SK-N-DZ (cell line): ENCODE measurements at regions not wholly inside any gene's neighbourhood (a gene's known extent, or its start where the extent isn't known, plus 50 kb on each side); places are given as distances from the start of the nearest gene placed in this dataset.

ENCODE experiments used
- DNase-seq: peaks from one replicate; pipeline ENCODE4 v3.0.0-alpha.2; 2015; ENCODE audit warnings: low spot score

DNA sequence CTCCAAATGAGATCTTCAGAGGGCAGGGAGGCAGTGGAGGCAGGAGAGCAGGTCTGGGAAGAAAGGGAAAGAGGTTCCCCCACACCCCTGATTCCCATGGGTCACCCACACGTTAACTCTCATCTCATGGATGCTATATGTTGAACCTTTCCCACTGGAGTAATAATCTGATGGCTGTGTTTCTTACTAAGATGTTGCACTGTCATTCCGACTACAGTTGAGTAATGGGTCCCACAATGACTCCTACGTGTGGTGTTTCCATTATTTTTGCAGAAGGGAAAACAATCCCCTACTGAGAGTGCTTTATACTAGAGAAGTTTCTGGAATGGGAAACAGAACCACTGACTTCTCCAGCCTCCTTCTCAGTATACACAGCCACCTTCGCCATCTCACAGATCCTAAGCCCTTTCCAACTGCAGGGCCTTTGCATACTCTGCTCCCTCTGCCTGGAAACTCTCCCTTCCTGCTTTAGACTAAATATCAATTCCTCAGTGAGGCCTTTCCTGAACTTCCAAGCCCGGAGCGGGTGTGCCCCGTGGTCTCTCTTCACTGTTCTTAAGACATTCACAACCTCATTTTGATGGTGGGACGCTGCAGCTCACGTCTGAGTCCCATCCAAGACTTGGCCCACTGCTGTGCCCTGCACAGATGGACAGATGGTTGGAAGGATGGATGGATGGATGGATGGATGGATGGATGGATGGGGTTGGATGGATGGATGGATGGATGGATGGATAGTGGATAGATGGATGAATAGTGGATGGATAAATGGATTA lies 238.6 kb upstream of the PMEPA1 start:
- no peak for DNase-seq

DNA sequence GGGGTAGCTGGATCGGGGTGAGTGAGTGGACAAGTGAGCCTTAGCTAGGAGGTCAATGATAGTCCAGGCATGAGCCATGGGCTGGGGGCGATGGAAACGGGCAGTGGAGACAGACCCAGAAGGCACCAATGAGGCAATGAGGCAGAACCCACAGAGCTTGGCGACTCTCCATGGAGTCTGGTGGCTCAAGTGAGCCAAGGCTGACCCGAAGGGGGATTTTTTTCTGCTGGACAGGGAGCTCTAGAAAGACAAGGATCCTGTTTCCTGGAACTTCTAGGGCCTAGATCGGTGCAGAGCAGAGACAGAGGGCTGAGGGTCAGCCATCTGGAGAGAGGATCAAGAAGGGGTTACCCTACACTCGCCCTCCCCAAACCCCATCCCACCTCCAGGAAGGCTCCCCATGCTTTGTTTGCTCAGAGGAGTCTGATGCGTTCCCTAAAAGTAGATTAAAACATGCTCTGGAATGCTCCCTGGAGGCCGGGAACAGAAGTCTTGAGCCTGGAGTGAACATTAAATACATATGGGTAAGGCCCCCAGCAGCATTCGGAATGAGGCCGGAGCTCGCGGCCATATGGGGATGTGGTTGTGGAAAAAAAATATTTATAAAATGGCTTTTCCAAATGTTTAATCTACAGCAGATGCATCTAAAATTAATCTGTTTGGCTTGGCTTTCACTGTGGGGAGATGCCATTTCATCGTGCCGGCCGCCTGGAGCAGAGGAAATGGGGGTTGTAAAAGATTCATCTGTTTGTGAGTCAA lies 237.8 kb upstream of the PMEPA1 start:
- DNase-seq, result no peak

DNA sequence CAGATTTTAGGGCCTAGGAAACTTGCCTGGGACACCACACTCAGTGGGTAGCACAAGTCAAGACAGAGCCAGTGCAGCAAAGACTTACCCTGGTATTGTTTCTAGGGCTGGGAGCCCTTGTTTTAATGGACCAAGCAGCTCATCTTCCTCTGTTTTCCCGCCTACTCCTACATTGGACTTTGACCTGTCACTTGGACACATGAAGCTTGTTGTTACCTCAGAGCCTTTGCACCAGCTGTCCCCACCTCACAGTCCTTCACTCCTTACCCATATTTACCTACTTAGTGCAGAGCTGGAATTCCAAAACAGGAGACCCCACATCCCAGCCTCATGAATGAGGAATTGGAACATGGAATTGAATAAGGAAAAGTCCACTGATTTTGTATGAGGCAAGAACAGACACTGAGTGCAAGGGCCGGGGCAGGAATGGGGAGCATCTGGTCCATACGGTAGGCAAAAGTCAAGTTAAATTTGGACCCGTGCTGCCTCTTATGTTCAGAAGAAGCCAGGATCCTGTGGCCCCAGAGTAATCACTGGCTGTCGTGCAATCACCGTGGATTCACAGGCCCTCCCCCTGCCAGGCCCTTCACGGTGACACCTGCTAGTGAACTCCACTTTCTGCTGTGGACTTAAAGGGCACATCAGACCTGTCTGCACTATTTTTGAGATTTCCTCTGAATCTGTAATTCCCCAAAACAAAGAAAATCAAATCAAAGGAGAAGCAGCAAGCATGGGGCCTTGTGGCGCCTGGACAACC lies 236.9 kb upstream of the PMEPA1 start:
- no peak for DNase-seq

DNA sequence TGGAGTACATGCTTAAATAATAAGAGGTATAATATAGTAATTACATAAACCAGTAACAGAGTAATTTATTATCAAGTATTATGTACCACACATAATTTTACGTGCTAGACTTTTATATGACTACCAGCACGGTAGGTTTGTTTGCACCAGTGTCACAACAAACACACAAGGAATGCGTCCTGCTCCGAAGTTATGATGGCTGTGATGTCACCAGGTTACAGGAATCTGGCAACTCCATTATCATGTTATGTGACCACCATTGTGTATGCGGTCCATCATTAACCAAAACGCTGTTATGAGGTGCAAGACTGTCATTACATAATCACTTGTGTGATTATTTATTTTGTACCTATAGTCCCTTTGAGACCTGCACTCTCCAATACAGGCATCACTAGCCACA lies 235.2 kb upstream of the PMEPA1 start:
- DNase-seq, result no peak

DNA sequence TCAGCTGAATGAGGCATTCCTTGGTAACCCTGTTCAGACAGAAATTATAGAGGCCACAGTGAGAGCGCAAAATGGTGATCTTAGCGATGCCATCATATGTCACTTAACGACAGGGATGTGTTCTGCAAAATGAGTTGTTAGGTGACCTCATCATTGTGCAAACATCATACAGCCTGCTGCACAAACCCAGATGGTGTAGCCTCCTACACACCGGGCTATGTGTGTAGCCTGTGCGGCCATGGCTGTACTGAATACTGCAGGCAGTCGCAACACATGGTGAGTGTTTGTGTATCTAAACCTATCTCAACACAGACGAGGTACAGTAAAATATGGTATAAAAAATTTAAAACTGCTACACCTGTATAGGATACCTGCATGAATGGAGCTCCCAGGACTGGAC lies 234.1 kb upstream of the PMEPA1 start:
- no peak for DNase-seq

DNA sequence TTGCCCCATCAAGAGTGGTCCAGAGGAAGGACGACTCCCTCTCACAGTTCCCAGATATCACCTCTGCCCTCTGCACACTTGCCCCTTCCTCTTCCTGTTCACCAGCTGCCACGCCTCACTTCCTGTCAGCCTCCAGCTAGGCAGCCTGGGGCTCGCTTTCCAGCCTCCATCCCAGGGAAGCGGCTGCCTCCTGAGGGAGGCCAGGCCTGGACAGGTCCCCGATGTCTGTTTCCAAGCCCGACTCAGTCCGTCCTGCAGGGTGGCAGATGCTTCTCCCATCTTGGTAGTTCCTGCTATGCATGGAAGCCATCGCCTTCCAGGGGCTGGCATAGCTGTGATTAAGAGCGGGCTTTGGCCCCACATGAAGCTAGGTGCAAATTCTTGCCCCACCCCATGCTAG lies 233.5 kb upstream of the PMEPA1 start:
- DNase-seq, result no peak

DNA sequence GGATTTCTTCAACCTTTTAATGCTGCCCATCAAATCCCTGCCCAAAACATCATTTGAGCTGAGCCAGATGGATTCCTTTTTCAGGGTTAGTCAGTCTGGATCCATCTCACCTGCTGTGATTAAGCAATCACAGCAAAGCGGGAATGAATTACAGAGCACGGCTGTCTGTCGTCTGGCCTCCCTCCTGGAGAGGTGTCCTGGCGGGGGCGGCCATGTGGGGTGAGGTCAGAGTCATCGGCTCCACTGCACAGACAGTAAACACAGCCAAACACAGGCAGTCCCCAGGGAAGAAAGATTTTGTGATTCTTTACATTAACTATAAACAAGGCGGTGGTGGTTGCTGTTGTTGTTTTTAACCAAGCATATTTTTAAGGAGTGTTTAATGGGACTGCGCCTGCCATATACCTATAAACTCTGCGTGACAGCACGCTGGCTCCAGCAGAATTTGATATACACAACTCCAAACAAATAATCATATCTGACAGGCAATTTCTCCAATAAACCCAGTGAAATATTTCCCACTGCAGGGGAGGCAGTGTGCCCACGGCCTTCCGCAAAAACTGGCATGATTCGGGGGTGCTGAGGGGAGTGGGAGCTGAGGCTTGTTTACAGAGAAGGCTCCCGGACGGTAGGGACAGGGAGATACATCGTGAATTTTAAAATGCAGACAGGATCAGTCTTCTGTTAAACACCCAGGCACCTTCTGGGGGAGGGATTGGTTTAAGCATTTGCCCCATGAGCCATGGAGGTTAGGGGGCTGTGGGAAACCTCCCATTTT lies 232.0 kb upstream of the PMEPA1 start:
- DNase-seq, result no peak

DNA sequence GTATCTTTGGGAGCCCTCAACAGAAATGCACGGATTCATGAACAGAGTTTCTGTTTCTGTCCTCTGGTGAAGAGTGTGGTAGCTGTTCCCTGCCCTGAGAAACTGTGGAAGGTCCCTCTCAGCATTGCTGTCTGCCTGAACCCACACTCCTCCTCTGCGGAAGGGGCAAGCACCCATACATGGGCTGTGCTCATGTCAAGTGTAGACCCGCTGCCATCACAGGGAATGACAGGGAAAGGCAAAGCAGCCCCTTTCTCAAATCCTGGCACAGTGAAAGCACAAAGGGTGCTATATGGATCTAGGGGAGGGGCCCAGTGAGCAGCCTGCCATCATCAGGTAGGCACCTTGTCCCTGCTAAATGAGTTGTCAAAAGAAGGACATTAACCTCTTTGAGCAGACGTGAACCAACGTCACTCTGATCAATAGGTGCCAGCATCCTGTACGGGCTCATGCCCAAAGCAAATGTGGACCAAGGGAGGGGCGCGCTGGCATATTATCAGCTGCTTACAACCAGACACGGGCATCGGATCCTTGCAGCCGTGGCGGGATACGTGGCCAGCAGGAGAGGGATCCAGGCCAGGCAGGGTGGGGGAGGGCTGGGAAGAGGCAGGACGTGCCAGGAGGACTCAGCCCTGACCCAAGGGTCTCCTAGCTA lies 231.2 kb upstream of the PMEPA1 start:
- no peak for DNase-seq

DNA sequence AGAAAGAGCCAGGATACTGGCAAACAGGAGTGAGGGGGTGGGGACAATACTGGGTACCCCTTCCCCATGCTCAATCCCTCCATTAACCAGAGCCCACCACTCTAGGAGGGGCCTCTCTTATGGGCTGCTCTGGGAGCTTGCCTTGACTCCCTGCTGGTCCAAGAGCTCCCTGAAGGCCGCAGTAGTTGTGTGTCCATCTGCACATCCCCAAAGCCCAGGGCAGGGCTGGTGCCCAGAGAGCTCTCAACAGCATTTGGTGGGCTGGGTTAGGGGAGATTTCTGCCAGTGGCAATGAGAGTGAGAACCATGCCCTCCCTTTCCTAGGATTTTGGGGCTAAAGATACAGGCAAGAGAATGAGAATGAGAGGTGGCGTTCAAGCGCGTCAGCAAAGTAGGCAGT lies 230.6 kb upstream of the PMEPA1 start:
- no peak for DNase-seq

DNA sequence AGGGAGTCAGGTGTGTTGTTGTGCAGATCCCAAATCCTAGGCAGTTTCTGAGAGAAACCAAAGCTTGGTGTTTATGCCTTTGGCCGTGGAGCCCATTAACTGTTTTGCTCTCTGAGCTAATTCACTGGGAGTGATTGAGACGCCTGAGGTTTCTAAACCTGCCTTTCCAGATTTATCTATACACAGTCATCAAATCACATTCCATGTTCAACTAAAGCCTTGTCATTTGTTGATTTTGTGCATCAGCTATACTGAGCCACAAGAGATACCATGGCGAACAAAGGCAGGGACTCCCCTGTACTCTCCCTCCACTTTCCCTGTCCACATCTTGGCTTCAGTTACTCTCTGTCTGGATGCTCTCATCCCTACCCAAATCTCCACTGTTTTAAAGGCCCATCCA lies 229.7 kb upstream of the PMEPA1 start:
- no peak for DNase-seq

DNA sequence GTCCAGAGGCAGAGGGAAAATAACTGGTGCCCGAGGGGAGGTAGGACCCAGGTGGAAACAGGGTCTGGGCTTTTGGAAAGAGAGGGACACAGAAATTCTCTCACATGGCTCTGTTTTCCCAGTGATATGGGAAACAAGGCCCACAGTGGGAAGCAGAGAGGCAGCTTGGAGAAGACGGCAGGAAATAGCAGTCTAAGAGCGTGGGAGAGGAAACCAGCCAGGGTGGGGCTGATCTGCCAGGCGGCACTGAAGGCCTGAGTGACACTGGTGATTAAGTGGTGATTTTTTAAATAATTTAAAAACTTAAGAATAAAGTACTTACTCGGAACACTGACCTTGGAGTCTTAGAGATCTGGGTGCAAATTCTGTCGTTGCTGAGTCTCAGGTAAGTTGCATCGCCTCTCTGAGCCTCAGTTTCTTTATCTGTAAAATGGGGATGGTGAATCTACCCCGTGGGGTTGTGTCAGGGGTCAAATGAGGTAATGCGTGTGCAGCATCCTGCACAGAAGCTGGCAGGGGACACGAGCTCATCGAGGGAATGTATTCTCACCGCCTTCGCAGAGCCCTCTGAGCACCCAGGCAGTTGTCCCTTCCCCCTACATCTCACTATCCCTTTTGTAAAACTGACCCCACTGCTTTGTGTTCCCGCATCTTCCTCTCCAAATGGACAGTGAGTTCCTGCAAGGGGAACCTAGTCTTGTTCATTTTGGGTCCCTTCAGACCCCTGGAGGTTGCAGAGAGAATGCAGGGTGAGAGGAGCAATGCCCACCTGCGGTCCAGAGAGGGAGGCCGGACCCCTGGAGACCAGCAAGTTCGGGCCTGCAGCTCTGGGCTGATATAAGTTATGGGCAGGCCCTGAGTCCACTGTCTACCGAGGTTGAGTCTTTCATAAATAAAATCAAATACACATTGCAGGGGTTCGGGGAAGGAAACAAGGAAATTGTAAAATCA lies 228.6 kb upstream of the PMEPA1 start:
- DNase-seq, result no peak

DNA sequence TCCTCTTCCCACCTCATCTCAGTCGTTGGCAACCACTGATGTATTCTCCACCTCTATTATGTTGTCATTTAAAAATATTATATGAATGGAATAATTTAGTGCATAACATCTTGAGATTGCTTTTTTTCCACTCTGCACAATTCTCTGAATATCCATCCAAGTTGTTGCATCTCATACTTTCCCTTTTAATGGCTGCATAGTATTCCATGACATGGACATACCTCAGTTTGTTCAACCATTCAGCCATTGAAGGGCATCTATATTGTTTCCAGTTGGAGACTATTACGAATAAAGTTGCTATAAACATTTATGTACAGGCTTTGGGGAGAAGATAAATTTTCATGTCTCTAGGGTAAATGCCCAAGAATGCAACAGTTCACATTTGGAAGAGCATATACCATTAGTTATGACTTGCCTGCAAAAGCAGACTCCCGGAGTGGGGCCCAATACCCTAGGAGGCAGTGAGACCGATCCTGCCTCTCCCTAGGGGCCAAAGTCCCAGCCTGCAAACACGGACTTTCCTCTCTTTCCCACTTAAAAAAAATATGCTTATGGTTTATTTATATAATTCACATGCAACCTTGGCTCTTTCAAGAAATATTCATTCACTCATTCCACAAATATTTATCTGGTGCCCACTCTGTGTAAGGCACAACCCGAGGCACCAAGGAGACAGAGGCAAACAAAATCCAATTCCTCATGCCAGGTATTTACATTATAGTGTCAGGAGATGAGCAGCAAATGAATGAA lies 227.0 kb upstream of the PMEPA1 start:
- no peak for DNase-seq

DNA sequence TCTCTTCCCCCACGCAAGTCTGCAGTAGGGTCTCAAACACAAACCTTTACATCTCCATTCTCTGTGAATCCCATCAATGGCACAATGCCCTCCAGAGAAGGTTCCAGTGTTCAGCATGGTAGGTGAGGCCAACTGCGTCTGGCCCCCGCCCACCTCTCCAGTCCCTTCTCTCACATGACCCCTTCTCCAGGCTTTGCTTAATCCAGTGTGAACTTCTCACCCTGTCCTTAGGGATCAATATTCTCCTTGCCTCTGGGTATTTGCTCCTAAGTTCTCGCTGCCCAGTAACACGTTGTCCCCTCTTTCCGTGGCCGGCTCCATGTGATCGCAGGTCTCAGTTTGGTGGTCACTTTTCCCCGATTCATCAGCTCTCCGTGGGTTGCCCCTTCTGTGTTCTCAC lies 225.1 kb upstream of the PMEPA1 start:
- no peak for DNase-seq

DNA sequence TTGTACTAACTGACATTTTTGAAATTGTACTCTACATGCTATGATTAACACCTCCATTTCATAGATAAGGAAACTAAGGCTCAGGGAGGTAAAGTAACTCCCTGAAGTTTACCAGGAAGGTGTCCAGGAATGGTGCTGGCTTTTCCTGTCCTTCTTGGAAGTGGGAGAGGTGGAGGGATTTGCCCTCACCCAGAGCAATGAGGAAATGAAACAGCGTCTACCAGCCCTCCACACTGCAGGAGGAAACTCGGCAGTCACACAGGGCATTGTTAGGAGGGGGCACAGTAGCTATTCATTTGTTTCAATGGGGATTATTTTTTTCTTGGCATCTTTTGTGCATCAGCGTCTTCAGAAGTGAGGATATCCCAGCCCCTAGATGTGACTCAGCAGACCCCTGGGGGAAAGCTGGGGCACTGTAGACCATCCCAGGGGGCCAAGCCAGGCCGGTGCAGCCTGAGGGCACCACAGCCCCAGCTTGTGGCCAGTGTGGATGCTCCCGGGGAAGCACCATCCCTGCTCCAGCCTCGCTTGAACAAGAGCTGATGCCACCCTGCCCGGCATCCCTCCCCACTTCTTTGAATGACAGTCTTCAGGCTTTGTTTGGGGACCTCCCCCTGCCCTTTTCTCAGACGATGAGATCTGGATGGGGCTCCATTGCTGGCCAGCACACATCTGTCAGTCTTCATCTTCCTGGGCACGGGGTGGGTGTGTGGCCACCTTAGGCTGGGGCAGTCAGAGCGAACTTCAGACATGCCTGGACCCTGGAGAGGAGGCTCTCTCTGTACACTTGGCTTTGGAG lies 224.4 kb upstream of the PMEPA1 start:
- DNase-seq, result no peak

DNA sequence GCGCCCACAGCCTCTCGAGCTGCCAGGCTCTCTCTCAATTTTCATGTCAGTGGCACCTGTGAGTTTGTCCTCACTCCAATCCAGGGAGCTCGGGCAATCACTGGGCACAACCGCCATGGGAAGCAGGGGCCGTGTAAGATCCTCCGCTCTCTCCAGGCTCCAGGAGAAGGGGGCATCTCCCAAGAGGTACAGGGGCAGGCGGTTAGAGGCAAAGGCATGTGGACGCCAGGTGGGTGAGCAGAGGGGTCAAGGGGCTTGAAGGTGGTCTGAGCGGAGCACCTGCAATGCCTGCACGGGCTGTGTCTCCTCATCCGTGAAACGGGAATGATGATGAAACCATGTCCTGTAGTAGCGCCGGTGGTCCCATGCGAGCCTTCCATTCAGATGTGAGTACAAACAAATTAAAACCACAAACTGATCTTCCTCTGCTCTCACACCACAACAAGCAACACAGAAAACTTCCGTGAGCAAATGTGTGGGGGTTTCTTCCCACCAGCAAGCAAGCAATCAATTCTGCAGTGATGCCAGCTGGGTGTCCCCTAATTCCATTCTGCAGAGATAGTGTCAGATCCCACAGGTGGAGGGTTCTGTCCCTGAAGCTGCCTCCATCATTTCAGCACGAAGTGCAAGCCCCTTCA lies 222.5 kb upstream of the PMEPA1 start:
- DNase-seq, result no peak

DNA sequence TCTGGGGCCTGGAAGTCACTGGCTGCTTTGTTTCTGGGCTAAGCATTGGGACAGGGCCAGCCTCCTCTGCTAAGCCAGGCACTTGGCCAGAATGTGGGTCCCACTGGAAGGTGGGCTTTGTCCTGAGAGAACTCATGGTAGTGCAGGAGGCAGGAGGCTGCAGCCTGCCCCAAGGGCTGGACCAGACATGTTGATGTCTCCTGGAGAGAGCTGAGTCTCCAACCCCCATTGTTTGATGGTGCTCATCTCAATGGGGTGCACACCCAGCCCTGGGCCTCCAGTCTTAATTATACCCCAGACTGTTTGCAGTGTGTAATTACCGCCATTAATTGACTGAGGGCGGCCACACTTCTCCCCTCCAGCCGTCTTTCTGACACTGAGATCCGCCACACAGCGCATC lies 220.5 kb upstream of the PMEPA1 start:
- DNase-seq, result no peak

DNA sequence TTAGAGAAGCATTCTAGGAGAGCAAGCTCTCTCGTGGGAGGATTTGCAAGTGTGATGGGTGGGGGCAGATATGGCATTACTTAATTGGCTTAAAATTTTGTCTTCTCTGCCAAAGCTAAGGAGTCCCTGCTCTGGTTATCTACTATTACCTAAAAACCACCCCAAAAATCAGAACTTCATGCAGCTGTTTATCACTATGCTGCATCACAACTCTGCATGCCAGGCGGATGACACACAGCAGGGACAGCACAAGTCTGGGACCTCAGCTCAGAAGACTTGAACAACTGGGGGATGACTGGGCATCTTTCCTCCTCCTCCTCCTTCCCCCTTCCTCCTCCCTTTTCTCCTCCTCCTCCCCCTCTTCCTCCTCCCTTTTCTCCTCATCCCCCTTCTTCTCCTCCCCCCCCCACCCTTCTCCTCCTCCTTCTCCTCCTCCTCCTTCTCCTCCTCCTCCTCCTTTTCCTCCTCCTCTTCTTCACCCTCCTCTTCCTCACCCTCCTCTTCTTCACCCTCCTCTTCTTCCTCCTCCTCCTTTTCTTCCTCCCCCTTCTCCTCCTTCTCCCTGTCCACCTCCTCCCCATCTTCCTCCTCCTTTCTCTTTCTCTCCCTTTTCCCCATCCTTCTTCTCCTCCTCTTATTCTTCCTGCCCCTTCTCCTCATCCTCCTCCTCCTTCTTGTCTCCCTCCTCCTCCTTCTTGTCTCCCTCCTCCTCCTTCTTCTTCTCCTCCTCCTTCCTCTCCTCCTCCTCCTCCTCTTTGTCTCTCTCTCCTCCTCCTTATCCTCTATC lies 218.6 kb upstream of the PMEPA1 start:
- DNase-seq, result no peak
